ENCODE measurements at regions not wholly inside any gene's neighbourhood (a gene's known extent, or its start where the extent isn't known, plus 50 kb on each side); places are given as distances from the start of the nearest gene placed in this dataset.

GRCh38 chr9:99327667-99328066 is 105.6 kb downstream of the SEC61B start:
- DNase-seq (ENCODE audit: low spot score): no peak

GRCh38 chr9:99335280-99335679 is 113.2 kb downstream of the SEC61B start:
- DNase-seq (ENCODE audit: low spot score): no peak

GRCh38 chr9:99336005-99336404 is 113.9 kb downstream of the SEC61B start:
- DNase-seq (ENCODE audit: low spot score): no peak

GRCh38 chr9:99336531-99336930 is 114.4 kb downstream of the SEC61B start:
- no peak for DNase-seq (ENCODE audit: low spot score)

GRCh38 chr9:99340281-99340680 is 118.2 kb downstream of the SEC61B start:
- DNase-seq (ENCODE audit: low spot score): no peak

- DNase-seq (ENCODE audit: low spot score): no peak
Observed at GRCh38 chr9:99341686-99342085, 119.6 kb downstream of the SEC61B start.

GRCh38 chr9:99345451-99345850 is 123.4 kb downstream of the SEC61B start:
- no peak for DNase-seq (ENCODE audit: low spot score)

- no peak for DNase-seq (ENCODE audit: low spot score)
Observed at GRCh38 chr9:99345942-99346341, 123.9 kb downstream of the SEC61B start.

- DNase-seq (ENCODE audit: low spot score): no peak
Observed at GRCh38 chr9:99347568-99347967, 125.5 kb downstream of the SEC61B start.

GRCh38 chr9:99348289-99348688 is 126.2 kb downstream of the SEC61B start:
- DNase-seq (ENCODE audit: low spot score): no peak

- DNase-seq (ENCODE audit: low spot score): no peak
Observed at GRCh38 chr9:99349870-99350269, 127.8 kb downstream of the SEC61B start.

GRCh38 chr9:99350461-99350860 is 128.4 kb downstream of the SEC61B start:
- DNase-seq (ENCODE audit: low spot score): no peak

GRCh38 chr9:99351647-99352046 is 129.6 kb downstream of the SEC61B start:
- no peak for DNase-seq (ENCODE audit: low spot score)

GRCh38 chr9:99352826-99353225 is 130.7 kb downstream of the SEC61B start:
- no peak for DNase-seq (ENCODE audit: low spot score)

- peak; percentile 66 for DNase-seq (ENCODE audit: low spot score)
Observed at GRCh38 chr9:99353408-99353807, 131.3 kb downstream of the SEC61B start.

GRCh38 chr9:99354104-99354503 is 132.0 kb downstream of the SEC61B start:
- DNase-seq (ENCODE audit: low spot score): no peak

GRCh38 chr9:99356512-99356971 is 134.5 kb downstream of the SEC61B start:
- DNase-seq (ENCODE audit: low spot score): no peak

- no peak for DNase-seq (ENCODE audit: low spot score)
Observed at GRCh38 chr9:99357575-99357974, 135.5 kb downstream of the SEC61B start.

GRCh38 chr9:99358668-99359067 is 136.6 kb downstream of the SEC61B start:
- DNase-seq (ENCODE audit: low spot score): no peak

GRCh38 chr9:99359336-99359735 is 137.3 kb downstream of the SEC61B start:
- no peak for DNase-seq (ENCODE audit: low spot score)

GRCh38 chr9:99360026-99360425 is 137.9 kb downstream of the SEC61B start:
- DNase-seq (ENCODE audit: low spot score): no peak

GRCh38 chr9:99361817-99362216 is 139.7 kb downstream of the SEC61B start:
- no peak for DNase-seq (ENCODE audit: low spot score)

GRCh38 chr9:99362321-99362720 is 140.2 kb downstream of the SEC61B start:
- no peak for DNase-seq (ENCODE audit: low spot score)

- DNase-seq (ENCODE audit: low spot score): no peak
Observed at GRCh38 chr9:99363509-99363908, 141.4 kb downstream of the SEC61B start.

Data from hepatic stellate cell (primary cell).